GM18909 (cell line): ENCODE measurements at regions not wholly inside any gene's neighbourhood (a gene's known extent, or its start where the extent isn't known, plus 50 kb on each side); places are given as distances from the start of the nearest gene placed in this dataset.

ENCODE experiments used
- ATAC-seq: cut with Tn5 transposase; IDR thresholded peaks from one replicate; pipeline ENCODE4 v1.9.1; 2021; ENCODE audit warnings: mild to moderate bottlenecking; ENCODE audit not compliant: unreplicated experiment, poor library complexity

- peak; percentile 71 for ATAC-seq
Measured at GRCh38 chr2:117470311-117471095, 344.0 kb upstream of the DDX18 start.

- no peak for ATAC-seq
Measured at GRCh38 chr2:117481608-117482007, 332.9 kb upstream of the DDX18 start.

- no peak for ATAC-seq
Measured at GRCh38 chr2:117485588-117485987, 328.9 kb upstream of the DDX18 start.

GRCh38 chr2:117486081-117486480 lies 328.4 kb upstream of the DDX18 start:
- no peak for ATAC-seq

GRCh38 chr2:117492209-117492851 lies 322.2 kb upstream of the DDX18 start:
- ATAC-seq = no peak

- no peak for ATAC-seq
Measured at GRCh38 chr2:117500721-117501120, 313.8 kb upstream of the DDX18 start.

- no peak for ATAC-seq
Measured at GRCh38 chr2:117502121-117502520, 312.4 kb upstream of the DDX18 start.

GRCh38 chr2:117512307-117512706 lies 302.2 kb upstream of the DDX18 start:
- ATAC-seq = no peak

- no peak for ATAC-seq
Measured at GRCh38 chr2:117514371-117514770, 300.1 kb upstream of the DDX18 start.

- ATAC-seq = no peak
Measured at GRCh38 chr2:117519238-117519637, 295.3 kb upstream of the DDX18 start.

- no peak for ATAC-seq
Measured at GRCh38 chr2:117519721-117520120, 294.8 kb upstream of the DDX18 start.

GRCh38 chr2:117523267-117523666 lies 291.2 kb upstream of the DDX18 start:
- no peak for ATAC-seq

GRCh38 chr2:117523711-117524238 lies 290.7 kb upstream of the DDX18 start:
- ATAC-seq = no peak

GRCh38 chr2:117536139-117536538 lies 278.4 kb upstream of the DDX18 start:
- no peak for ATAC-seq

- ATAC-seq = no peak
Measured at GRCh38 chr2:117537032-117537431, 277.5 kb upstream of the DDX18 start.

GRCh38 chr2:117551858-117552257 lies 262.6 kb upstream of the DDX18 start:
- no peak for ATAC-seq

GRCh38 chr2:117553448-117553847 lies 261.0 kb upstream of the DDX18 start:
- no peak for ATAC-seq

GRCh38 chr2:117555965-117556364 lies 258.5 kb upstream of the DDX18 start:
- no peak for ATAC-seq

GRCh38 chr2:117557626-117558025 lies 256.9 kb upstream of the DDX18 start:
- no peak for ATAC-seq

GRCh38 chr2:117562654-117563053 lies 251.8 kb upstream of the DDX18 start:
- no peak for ATAC-seq

- no peak for ATAC-seq
Measured at GRCh38 chr2:117571590-117572349, 242.7 kb upstream of the DDX18 start.
